Coronary artery (tissue), 2 donors: ENCODE measurements at regions not wholly inside any gene's neighbourhood (a gene's known extent, or its start where the extent isn't known, plus 50 kb on each side); places are given as distances from the start of the nearest gene placed in this dataset.

Source experiments
- DNase-seq: peaks from one replicate; pipeline ENCODE4 v3.0.0-alpha.2; 2017; ENCODE audit warnings: low spot score
- H3K27ac ChIP-seq, 2 donors: fragments of 200-600 bp; sonication (generic); one replicate each; pipeline ENCODE4 v1.5.1; 2016 to 2019
- H3K4me3 ChIP-seq: fragments of 200-600 bp; sonication (generic); 2 replicates; pipeline ENCODE4 v1.5.1; 2016; ENCODE audit warnings: mild to moderate bottlenecking, moderate library complexity
- CTCF ChIP-seq: fragments of 200-600 bp; sonication (generic); IDR thresholded peaks from one replicate; pipeline ENCODE4 v1.5.1; 2019; ENCODE audit warnings: antibody characterized with exemption

GRCh38 chr13:22454586-22454985, 726.2 kb upstream of the SGCG start:
- TF ChIP-seq CTCF, result no peak
- no peak overlapping the region for H3K4me3 ChIP-seq
- DNase-seq, result no peak
- no peak overlapping the region for H3K27ac ChIP-seq

- H3K27ac ChIP-seq, result no peak overlapping the region
- TF ChIP-seq CTCF, result no peak
- no peak overlapping the region for H3K4me3 ChIP-seq
- no peak for DNase-seq
Observed at GRCh38 chr13:22455036-22455435, 725.7 kb upstream of the SGCG start.

GRCh38 chr13:22461854-22462490, 718.8 kb upstream of the SGCG start:
- no peak overlapping the region for H3K27ac ChIP-seq
- DNase-seq, result no peak
- H3K4me3 ChIP-seq, result no peak overlapping the region
- TF ChIP-seq CTCF, result no peak

- DNase-seq, result no peak
- Histone ChIP-seq H3K4me3 (no peak overlapping the region), H3K27ac (peak overlapping the region in 1 of 2 donors; percentile 65)
- TF ChIP-seq CTCF, result no peak
Observed at GRCh38 chr13:22463089-22463488, 717.7 kb upstream of the SGCG start.

- Histone ChIP-seq H3K27ac (no peak overlapping the region), H3K4me3 (no peak overlapping the region)
- DNase-seq, result no peak
- TF ChIP-seq CTCF, result no peak
Observed at GRCh38 chr13:22468045-22468444, 712.7 kb upstream of the SGCG start.

GRCh38 chr13:22468824-22469223, 712.0 kb upstream of the SGCG start:
- no peak overlapping the region for H3K27ac ChIP-seq
- no peak for TF ChIP-seq CTCF
- DNase-seq, result no peak

GRCh38 chr13:22469452-22469851, 711.3 kb upstream of the SGCG start:
- no peak for TF ChIP-seq CTCF
- no peak for DNase-seq
- Histone ChIP-seq H3K27ac (no peak overlapping the region), H3K4me3 (no peak overlapping the region)

More at GRCh38 chr13:22468824-22469223, 712.0 kb upstream of the SGCG start:
- H3K4me3 ChIP-seq, result no peak overlapping the region
